ENCODE measurements at regions not wholly inside any gene's neighbourhood (a gene's known extent, or its start where the extent isn't known, plus 50 kb on each side); places are given as distances from the start of the nearest gene placed in this dataset.
"Not testable (repeated sequence)": the region's sequence is repeated elsewhere in the genome, so short reads cannot be mapped to it uniquely, and the experiment has no call there.

DNA sequence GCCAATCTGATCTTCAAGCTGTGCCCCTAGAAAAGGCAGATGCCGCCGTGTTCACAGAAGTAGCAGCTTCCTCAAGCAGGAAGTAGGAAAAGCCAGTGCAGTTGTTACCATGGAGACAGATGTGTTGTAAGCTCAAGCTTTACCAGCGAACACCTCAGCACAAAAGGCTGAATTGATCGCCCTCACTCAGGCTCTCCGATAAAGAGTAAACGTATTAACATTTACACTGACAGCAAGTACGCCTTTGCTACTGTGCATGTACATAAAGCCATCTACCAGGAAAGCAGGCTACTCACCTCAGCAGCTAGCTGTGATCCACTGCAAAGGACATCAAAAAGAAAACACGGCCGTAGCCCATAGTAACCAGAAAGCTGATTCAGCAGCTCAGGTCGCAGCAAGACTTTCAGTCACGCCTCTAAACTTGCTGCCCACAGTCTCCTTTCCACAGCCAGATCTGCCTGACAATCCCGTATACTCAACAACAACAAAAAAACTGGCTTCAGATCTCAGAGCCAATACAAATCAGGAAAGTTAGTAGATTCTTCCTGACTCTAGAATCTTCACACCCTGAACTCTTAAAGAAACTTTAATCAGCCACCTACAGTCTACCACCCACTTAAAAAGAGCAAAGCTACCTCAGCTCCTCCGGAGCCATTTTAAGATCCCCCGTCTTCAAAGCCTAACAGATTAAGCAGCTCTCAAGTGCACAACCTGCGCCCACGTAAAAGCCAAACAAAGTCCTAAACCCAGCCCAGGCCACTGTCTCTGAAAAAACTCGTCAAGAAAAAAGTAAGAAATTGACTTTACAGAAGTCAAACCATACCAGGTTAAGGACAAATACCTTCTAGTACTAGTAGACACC is 160.0 kb downstream of the DEFB131A start:
- not testable (repeated sequence) for DNase-seq (ENCODE audit: low spot score)

DNA sequence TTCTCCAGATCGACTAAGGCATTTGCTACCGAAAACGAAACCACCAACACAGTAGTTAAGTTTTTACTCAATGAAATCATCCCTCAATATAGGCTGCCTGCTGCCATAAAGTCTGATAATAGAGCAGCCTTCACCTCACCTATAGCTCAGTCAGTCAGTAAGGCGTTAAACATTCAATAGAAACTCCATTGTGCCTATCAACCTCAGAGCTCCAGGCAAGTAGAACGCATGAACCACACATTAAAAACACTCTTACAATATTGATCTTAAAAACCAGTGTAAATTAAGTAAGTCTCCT is 160.6 kb downstream of the DEFB131A start:
- not testable (repeated sequence) for DNase-seq (ENCODE audit: low spot score)

DNA sequence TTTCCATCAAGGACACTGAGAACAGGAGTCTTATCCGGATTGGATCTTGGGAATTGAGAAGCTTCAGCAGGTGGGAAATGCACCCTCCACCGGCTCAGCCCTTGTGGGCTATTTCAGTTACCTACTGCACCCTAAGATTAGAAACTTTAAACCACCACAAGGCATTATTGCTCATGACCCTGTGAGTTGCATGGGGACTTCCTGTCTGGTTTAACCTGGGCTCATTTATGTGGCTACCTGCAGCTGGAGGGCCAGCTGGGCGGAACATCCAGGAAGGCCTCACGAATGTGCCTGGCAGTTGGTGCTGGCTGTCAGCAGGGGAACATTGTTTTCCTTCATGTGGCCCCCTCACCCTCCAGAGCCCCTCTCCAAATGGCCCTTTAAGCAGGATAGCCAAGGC is 164.1 kb downstream of the DEFB131A start:
- no peak for DNase-seq (ENCODE audit: low spot score)

- not testable (repeated sequence) for DNase-seq (ENCODE audit: low spot score)
Observed at GRCh38 chr4:9610321-9610720, 166.1 kb downstream of the DEFB131A start.

DNA sequence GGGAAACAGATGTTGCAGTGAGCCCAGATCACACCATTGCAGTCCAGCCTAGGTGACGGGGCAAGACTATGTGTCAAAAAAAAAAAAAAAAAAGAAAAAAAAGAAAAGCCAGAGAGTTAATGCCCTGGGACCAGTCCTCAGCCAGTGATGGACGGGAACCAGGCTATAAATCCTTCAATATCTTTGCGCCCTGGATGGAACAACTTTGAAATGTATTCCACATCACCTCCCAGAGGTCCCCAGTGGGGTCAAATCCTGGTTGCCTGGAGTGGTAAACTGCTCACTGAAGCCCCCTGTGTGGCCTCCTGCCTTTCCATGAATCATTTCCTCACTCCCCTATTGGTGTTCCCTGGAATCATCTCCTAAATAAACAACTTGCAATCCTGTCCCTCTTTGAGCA is 166.9 kb downstream of the DEFB131A start:
- no peak for DNase-seq (ENCODE audit: low spot score)

DNA sequence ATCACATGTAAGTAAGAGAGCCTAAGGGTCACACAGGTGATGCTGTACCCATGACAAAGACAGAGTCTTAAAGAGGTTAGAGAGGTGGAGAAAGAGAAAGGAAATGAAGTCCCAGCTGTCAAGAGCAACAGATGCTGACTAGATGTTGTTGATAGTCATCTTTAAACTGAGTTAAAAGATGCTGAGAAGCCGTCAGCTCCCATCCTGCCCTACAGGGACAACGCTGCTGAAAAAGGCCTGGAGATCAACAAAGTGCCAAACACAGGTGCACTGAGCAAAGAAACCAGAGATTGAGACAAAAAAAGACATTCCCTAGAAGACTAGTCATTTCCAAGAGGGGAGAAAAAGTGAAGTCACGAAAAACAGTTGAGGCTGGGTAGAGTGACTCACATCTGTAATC is 145.0 kb upstream of the DRD5 start:
- not testable (repeated sequence) for DNase-seq (ENCODE audit: low spot score)

- DNase-seq (ENCODE audit: low spot score), result not testable (repeated sequence)
Observed at GRCh38 chr4:9659678-9660077, 121.8 kb upstream of the DRD5 start.

- DNase-seq (ENCODE audit: low spot score), result not testable (repeated sequence)
Observed at GRCh38 chr4:9660955-9661354, 120.5 kb upstream of the DRD5 start.

GRCh38 chr4:9670725-9671124 is 110.7 kb upstream of the DRD5 start:
- DNase-seq (ENCODE audit: low spot score), result not testable (repeated sequence)

- DNase-seq (ENCODE audit: low spot score), result not testable (repeated sequence)
Observed at GRCh38 chr4:9677357-9677756, 104.1 kb upstream of the DRD5 start.

- no peak for DNase-seq (ENCODE audit: low spot score)
Observed at GRCh38 chr4:9679704-9680478, 101.5 kb upstream of the DRD5 start.

DNA sequence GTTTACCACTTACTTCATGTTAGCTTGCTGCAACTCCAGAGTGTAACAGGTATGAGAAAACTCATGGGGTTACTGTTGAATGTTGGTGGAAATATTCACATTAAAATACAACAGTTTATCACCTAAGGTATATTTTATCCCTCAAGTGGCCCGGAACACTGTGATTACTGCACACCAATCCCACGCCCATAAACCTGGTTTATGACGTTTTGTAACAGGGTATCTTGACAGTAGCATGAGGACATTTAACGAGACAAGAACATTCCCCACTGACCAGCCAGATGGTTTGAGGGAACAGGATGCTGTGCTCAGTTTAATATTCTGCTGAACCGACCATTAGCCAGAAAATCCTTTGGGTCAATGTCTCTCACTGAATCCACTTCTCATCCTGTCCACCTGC is 98.3 kb upstream of the DRD5 start:
- DNase-seq (ENCODE audit: low spot score), result peak; percentile 37

DNA sequence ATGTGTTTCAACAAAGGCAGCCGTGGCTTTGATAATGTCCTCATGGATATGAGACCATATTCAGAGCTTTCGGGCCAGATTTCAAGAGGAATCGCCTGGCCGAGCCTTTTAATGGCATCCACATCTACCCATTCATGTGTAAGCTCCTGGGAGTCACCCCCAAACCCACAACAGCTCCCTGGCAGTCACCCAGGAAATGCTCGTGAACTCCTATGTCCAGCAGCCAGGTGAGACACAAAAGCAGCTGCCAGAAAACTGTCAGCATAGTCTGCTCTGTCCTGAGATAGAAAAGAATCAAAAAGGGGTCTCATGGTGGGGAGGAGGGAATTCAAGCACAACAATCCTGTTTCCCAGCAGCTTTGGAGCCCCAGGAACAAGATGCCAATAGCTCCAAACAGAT is 96.4 kb upstream of the DRD5 start:
- DNase-seq (ENCODE audit: low spot score), result not testable (repeated sequence)

DNA sequence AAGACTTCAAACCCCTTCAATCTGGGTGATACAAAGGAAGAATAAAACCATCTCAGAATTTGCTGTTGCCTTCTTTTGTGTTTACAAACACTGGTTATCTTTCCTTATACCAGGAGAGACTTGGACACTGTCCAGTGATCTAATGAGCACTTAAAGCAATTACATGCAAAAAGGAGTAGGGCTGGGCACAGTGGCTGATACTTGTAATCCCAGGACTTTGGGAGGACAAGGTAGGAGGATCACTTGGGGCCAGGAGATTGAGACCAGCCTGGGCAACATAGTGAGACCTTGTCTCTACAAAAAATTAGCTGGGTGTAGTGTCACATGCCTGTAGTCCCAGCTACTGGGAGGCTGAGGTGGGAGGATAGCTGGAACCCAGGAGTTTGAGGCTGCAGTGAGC is 95.7 kb upstream of the DRD5 start:
- no peak for DNase-seq (ENCODE audit: low spot score)

DNA sequence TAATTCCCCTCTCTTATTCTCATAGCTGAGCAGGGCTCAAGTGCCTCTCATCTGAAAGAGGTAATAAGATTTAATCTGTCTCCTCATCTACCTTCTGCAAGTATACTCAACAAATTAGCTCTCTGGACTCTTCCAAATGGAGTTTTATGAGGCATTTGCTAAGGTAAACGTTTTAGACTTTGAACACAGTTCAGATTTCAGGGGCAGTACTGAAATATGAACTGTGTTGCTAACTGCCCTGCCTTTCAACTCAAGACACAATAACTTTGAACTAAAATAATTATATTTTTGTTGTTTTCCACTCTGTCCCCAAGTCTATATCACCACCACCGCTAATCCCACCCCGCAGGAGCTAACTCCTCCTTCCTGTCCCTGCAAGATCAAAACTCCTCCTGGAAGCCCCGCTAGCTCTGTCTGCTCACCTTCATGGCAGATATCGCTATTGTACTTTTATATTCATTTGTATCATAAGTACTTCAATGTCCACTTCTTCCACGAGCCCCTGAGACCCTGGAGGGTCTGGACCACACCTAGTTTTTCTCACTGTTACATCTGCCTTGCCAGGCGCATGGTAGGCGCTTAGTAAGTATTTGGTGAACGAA is 90.7 kb upstream of the DRD5 start:
- DNase-seq (ENCODE audit: low spot score), result not testable (repeated sequence)

DNA sequence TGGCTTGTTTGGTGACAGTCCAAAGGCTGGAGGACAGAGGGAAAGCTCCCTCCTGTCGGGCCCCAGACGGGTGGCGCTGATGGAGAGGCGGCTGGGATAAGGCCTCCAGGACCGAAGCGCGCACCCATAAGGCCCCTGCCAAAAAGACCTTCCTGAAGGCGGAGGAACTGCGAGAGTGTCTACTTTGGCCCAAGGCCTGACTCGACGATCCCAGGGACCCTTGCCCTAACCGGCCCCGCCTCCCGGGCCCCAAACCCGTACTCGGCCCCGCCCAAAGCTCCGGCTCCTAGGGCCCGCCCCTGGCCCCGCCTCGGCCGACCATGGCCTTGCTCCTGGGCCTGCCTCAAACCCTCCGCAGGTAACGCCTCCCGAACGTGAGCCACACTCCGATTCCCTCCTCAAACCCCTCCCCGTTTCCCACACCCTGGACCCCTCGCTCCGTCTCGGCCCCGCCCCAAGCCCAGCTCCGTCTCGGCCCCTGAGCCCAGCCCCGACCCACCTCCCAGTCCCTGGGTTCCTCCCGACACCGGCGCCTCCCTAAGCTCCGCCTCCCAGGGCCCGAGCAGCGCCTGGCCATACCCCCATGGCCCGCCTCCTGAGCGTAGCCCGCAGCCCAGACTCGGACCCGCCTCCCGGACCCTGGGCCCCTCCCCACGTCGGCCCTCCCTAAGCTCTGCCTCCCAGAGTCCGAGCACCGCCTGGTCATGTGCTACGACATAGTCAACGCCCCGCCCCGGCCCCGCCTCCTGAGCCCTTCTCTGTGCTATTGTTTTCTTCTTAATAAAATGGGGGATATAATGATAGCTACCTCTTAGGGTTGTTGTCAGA is 90.0 kb upstream of the DRD5 start:
- DNase-seq (ENCODE audit: low spot score), result peak; percentile 94

DNA sequence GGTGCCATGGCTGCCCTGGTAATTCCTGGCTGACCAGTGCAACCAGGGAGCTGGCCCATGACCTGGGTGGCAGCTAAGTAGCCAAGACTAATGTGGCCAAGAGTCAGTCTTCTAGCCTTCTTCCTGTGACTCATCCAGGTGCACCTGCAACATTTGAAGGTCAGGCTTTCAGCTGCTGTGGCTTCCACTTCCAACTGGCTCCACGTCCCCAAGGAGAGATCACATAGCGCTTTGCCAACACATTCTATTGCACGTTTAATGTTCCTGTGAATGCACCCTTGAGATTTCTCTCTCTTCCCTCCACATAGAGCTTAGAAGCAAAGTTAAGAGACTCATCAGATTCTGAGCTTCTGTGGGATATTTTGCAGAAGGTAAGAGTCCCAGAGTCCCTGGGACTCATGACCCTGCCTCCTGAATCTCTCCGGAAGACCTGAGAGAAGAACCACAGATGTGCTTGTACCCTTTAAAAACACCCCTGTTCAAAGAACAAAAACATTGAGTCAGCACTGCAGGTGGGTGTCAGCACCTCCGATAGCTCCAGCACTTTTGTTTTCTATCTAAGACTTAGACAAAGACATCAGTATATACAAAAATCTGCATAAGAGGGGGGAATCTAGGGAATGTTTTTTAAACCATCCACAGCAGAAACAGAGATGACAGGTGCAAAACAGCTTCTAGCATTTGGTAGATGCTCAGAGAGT is 88.5 kb upstream of the DRD5 start:
- not testable (repeated sequence) for DNase-seq (ENCODE audit: low spot score)

GRCh38 chr4:9694403-9694802 is 87.0 kb upstream of the DRD5 start:
- not testable (repeated sequence) for DNase-seq (ENCODE audit: low spot score)

- not testable (repeated sequence) for DNase-seq (ENCODE audit: low spot score)
Observed at GRCh38 chr4:9695994-9696393, 85.4 kb upstream of the DRD5 start.

- not testable (repeated sequence) for DNase-seq (ENCODE audit: low spot score)
Observed at GRCh38 chr4:9696561-9696960, 84.9 kb upstream of the DRD5 start.

- not testable (repeated sequence) for DNase-seq (ENCODE audit: low spot score)
Observed at GRCh38 chr4:9702019-9702418, 79.4 kb upstream of the DRD5 start.

Data from cerebellar cortex (tissue), 1 donor.